IMR-90 (cell line): ENCODE measurements at regions not wholly inside any gene's neighbourhood (a gene's known extent, or its start where the extent isn't known, plus 50 kb on each side); places are given as distances from the start of the nearest gene placed in this dataset.

Experiments used
- ATAC-seq: fragments of 200-7000 bp; cut with Tn5 transposase; 2 replicates; pipeline ENCODE4 v1.9.1; 2020; ENCODE audit warnings: low read depth, mild to moderate bottlenecking, moderate library complexity
- BruUV-seq: library from RNA; stranded (reverse); fragments of 400-500 nt; replicated peaks from 2 replicates; lab custom pipeline; 2021; lab: Mats Ljungman, UMichigan
- CTCF ChIA-PET: fragments of 300-600 bp; formaldehyde crosslinking; extraction: SDS; loops from one replicate; lab custom pipeline; 2021; ENCODE audit warnings: antibody characterized with exemption; lab: Yijun Ruan, JAX
- POLR2A ChIA-PET: fragments of 300-600 bp; sonication (Branson Sonifier 250); formaldehyde crosslinking; loops from one replicate; lab custom pipeline; 2022; ENCODE audit warnings: antibody characterized with exemption; ENCODE audit not compliant: unreplicated experiment; lab: Charles Lee
- DNase-seq: peaks from one replicate; pipeline ENCODE4 v3.0.0; 2013
- H2AFZ ChIP-seq: replicated peaks from 2 replicates; pipeline ENCODE3; 2013; ENCODE audit warnings: low read length, mild to moderate bottlenecking; ENCODE audit not compliant: poor library complexity
- H2AK5ac ChIP-seq: 2 replicates; pipeline ENCODE4 v1.6.1; 2013; ENCODE audit warnings: low read depth, low read length, inconsistent platforms
- H2AK9ac ChIP-seq: replicated peaks from 2 replicates; pipeline ENCODE3; 2013; ENCODE audit warnings: mild to moderate bottlenecking, low read depth, low read length, moderate library complexity; ENCODE audit not compliant: poor library complexity
- H2BK120ac ChIP-seq: 2 replicates; pipeline ENCODE4 v1.6.1; 2013; ENCODE audit warnings: low read depth, low read length, inconsistent platforms
- H2BK15ac ChIP-seq: 3 replicates; pipeline ENCODE4 v1.6.1; 2013; ENCODE audit warnings: low read depth, low read length, inconsistent platforms
- H2BK20ac ChIP-seq: 2 replicates; pipeline ENCODE4 v1.6.1; 2013; ENCODE audit warnings: low read depth, mild to moderate bottlenecking, inconsistent platforms, low read length, moderate library complexity
- H2BK5ac ChIP-seq: 2 replicates; pipeline ENCODE4 v1.6.1; 2013; ENCODE audit warnings: mild to moderate bottlenecking, low read depth, low read length, inconsistent platforms; ENCODE audit not compliant: poor library complexity, severe bottlenecking
- H3K14ac ChIP-seq: replicated peaks from 2 replicates; pipeline ENCODE4 v1.6.1; 2013; ENCODE audit warnings: low read depth, low read length, inconsistent platforms
- H3K18ac ChIP-seq: 2 replicates; pipeline ENCODE4 v1.6.1; 2013; ENCODE audit warnings: low read depth, low read length, control low read depth
- H3K23ac ChIP-seq: 2 replicates; pipeline ENCODE4 v1.6.1; 2013; ENCODE audit warnings: low read depth, low read length, inconsistent platforms
- H3K27ac ChIP-seq: 2 replicates; pipeline ENCODE4 v1.5.1; 2013; ENCODE audit warnings: mild to moderate bottlenecking, control low read depth, low read length; ENCODE audit not compliant: insufficient read depth
- H3K27me3 ChIP-seq: 2 replicates; pipeline ENCODE4 v1.6.1; 2013; ENCODE audit warnings: low read length; ENCODE audit not compliant: control insufficient read depth, insufficient read depth
- H3K36me3 ChIP-seq: 2 replicates; pipeline ENCODE4 v1.6.1; 2013; ENCODE audit warnings: low read length, mixed read lengths; ENCODE audit not compliant: control insufficient read depth, insufficient read depth
- H3K4ac ChIP-seq: 2 replicates; pipeline ENCODE4 v1.6.1; 2013; ENCODE audit warnings: low read depth, low read length, inconsistent platforms
- H3K4me1 ChIP-seq: 2 replicates; pipeline ENCODE4 v1.6.1; 2013; ENCODE audit warnings: low read length, mixed read lengths; ENCODE audit not compliant: control insufficient read depth, insufficient read depth
- H3K4me2 ChIP-seq: 2 replicates; pipeline ENCODE4 v1.6.1; 2013; ENCODE audit warnings: low read depth, mild to moderate bottlenecking, control low read depth, low read length, moderate library complexity
- H3K4me3 ChIP-seq: 2 replicates; pipeline ENCODE4 v1.5.1; 2013; ENCODE audit warnings: low read depth, mild to moderate bottlenecking, control low read depth, low read length, moderate library complexity; ENCODE audit not compliant: insufficient read depth
- H3K56ac ChIP-seq: 2 replicates; pipeline ENCODE4 v1.6.1; 2013; ENCODE audit warnings: low read length, inconsistent platforms; ENCODE audit not compliant: insufficient read depth; ENCODE audit errors: extremely low read depth
- H3K79me1 ChIP-seq, 2 experiments: 2 replicates each; pipeline ENCODE4 v1.6.1; 2013; ENCODE audit warnings: low read length in 2 of 2, inconsistent platforms in 1 of 2, low read depth in 1 of 2
- H3K9ac ChIP-seq: 2 replicates; pipeline ENCODE4 v1.6.1; 2013; ENCODE audit warnings: low read depth, low read length, control low read depth
- H3K9me1 ChIP-seq: 2 replicates; pipeline ENCODE4 v1.6.1; 2013; ENCODE audit warnings: low read length, inconsistent platforms; ENCODE audit not compliant: insufficient read depth
- H3K9me3 ChIP-seq: 2 replicates; pipeline ENCODE4 v1.6.1; 2013; ENCODE audit warnings: low read length; ENCODE audit not compliant: control insufficient read depth, insufficient read depth
- H4K20me1 ChIP-seq: 2 replicates; pipeline ENCODE4 v1.6.1; 2013; ENCODE audit warnings: low read length, inconsistent platforms; ENCODE audit not compliant: insufficient read depth
- H4K5ac ChIP-seq: 2 replicates; pipeline ENCODE4 v1.6.1; 2013; ENCODE audit warnings: mild to moderate bottlenecking, low read depth, low read length, control low read depth
- H4K8ac ChIP-seq, 2 experiments: 2 replicates each; pipeline ENCODE4 v1.6.1; 2013; ENCODE audit warnings: low read depth in 2 of 2, low read length in 2 of 2, control low read depth in 1 of 2, inconsistent platforms in 1 of 2
- H4K91ac ChIP-seq: 2 replicates; pipeline ENCODE4 v1.6.1; 2013; ENCODE audit warnings: low read depth, low read length, inconsistent platforms; ENCODE audit not compliant: insufficient read depth
- CHD1 ChIP-seq: IDR thresholded peaks from 2 replicates; pipeline ENCODE4 v1.6.1; 2012; ENCODE audit warnings: low read depth, low read length, improper control_type of control experiment
- CTCF ChIP-seq: conservative IDR thresholded peaks from 2 replicates; pipeline ENCODE4 v1.5.1; 2012; ENCODE audit warnings: mild to moderate bottlenecking, low read depth, low read length, improper control_type of control experiment
- FOS ChIP-seq: fragments of 150-350 bp; IDR thresholded peaks from 2 replicates; pipeline ENCODE4 v1.6.1; 2016; ENCODE audit warnings: low read depth, low read length
- MAFK ChIP-seq: IDR thresholded peaks from 2 replicates; pipeline ENCODE4 v1.6.1; 2012; ENCODE audit warnings: low read depth, low read length, improper control_type of control experiment
- NFE2L2 ChIP-seq: fragments of 150-350 bp; IDR thresholded peaks from 2 replicates; pipeline ENCODE4 v1.6.1; 2016; ENCODE audit warnings: low read depth, mild to moderate bottlenecking, low read length
- RAD21 ChIP-seq: IDR thresholded peaks from 2 replicates; pipeline ENCODE4 v1.6.1; 2012; ENCODE audit warnings: low read length, improper control_type of control experiment
- RCOR1 ChIP-seq: IDR thresholded peaks from 2 replicates; pipeline ENCODE4 v1.6.1; 2012; ENCODE audit warnings: mild to moderate bottlenecking, low read length, improper control_type of control experiment; ENCODE audit not compliant: insufficient replicate concordance
- RFX5 ChIP-seq: IDR thresholded peaks from 2 replicates; pipeline ENCODE4 v1.8.0; 2012; ENCODE audit warnings: low read depth, mild to moderate bottlenecking, low read length, moderate library complexity
- SMC3 ChIP-seq: fragments of 150-350 bp; IDR thresholded peaks from 2 replicates; pipeline ENCODE4 v1.6.1; 2016; ENCODE audit warnings: low read depth, mild to moderate bottlenecking, antibody characterized with exemption, low read length, moderate library complexity
- USF2 ChIP-seq: fragments of 150-350 bp; IDR thresholded peaks from 2 replicates; pipeline ENCODE4 v1.6.1; 2017; ENCODE audit warnings: mild to moderate bottlenecking, antibody characterized with exemption, low read length, low read depth
- whole genome bisulfite sequencing, 2 experiments: methylation state at CpG; one replicate each; pipeline versions ENCODE4 v1.1.5 to v1.1.7; 2013; ENCODE audit warnings: missing lambda C conversion rate in 2 of 2; ENCODE audit not compliant: insufficient read length in 1 of 2; ENCODE audit errors: extremely low coverage in 2 of 2; 5-methylcytosine and 5-hydroxymethylcytosine counted together
- dilution Hi-C: fragments of 300-500 bp; cut with HindIII; formaldehyde crosslinking; loops from one replicate; pipeline ENCODE4 v1.14.3; 2018; ENCODE audit warnings: low sequenced_read_pairs; ENCODE audit not compliant: unreplicated experiment
- in situ Hi-C: fragments of 300-500 bp; cut with MboI; formaldehyde crosslinking; loops from 3 replicates; pipeline ENCODE4 v1.14.3; 2019; ENCODE audit warnings: low sequenced_read_pairs, inconsistent platforms, mixed read lengths
- intact Hi-C: fragments of 100-400 bp; cut with micrococcal nuclease; formaldehyde crosslinking; loops from 2 replicates; pipeline ENCODE4 v1.10.0; 2022
- TF ChIP-seq, protein P1 (sequence below): fragments of 150-350 bp; IDR thresholded peaks from 2 replicates; pipeline ENCODE4 v1.6.1; 2016; ENCODE audit warnings: low read depth, mild to moderate bottlenecking, low read length, moderate library complexity, borderline replicate concordance

GRCh38 chr13:40432018-40432978 lies 234.1 kb downstream of the FOXO1 start:
- H3K4me2 ChIP-seq, result no peak overlapping the region
- no peak overlapping the region for H2BK120ac ChIP-seq
- no peak overlapping the region for H3K23ac ChIP-seq
- BruUV-seq, result no TSS peak
- no peak overlapping the region for H3K4ac ChIP-seq
- no peaks in the 10 kb centered on the region for H4K20me1 ChIP-seq
- intact Hi-C loops (no loop called here), dilution Hi-C loops (no loop called here), in situ Hi-C loops (no loop called here)
- WGBS, 2 experiments, result no CpG with 5 or more reads among the region's 5 CpGs
- no peak overlapping the region for H2AK9ac ChIP-seq
- no peak overlapping the region for H3K18ac ChIP-seq
- no peak overlapping the region for H2AK5ac ChIP-seq
- ATAC-seq, result no peak
- H2BK15ac ChIP-seq, result no peak overlapping the region
- no peak overlapping the region for H3K56ac ChIP-seq
- H2BK5ac ChIP-seq, result no peak overlapping the region
- peaks cover 2% of the 10 kb centered on the region; the same call in 1 of the 2 replicates for H3K27me3 ChIP-seq
- POLR2A ChIA-PET, result no interaction called here
- no peak overlapping the region for H4K91ac ChIP-seq
- CTCF ChIA-PET, result no interaction called here
- H2AFZ ChIP-seq, result no peak overlapping the region
- H4K8ac ChIP-seq, result no peak overlapping the region
- H2BK20ac ChIP-seq, result no peak overlapping the region
- H4K5ac ChIP-seq, result no peak overlapping the region
- H3K9me3 ChIP-seq, result no peaks in the 10 kb centered on the region
- no peak overlapping the region for H3K14ac ChIP-seq
- H3K27ac ChIP-seq, result no peak overlapping the region
- H3K4me1 ChIP-seq, result no peaks in the 10 kb centered on the region
- DNase-seq, result no peak
- no peak overlapping the region for H3K4me3 ChIP-seq
- no peaks in the 10 kb centered on the region for H3K9me1 ChIP-seq
- no peaks in the 10 kb centered on the region for H3K79me1 ChIP-seq
- H3K36me3 ChIP-seq, result no peaks in the 10 kb centered on the region
- no peak for TF ChIP-seq RCOR1
- no peak for TF ChIP-seq NFE2L2
- no peak for TF ChIP-seq RAD21
- TF ChIP-seq FOS, result no peak
- no peak for TF ChIP-seq MAFK
- TF ChIP-seq USF2, result no peak
- no peak for TF ChIP-seq SMC3
- TF ChIP-seq, protein P1, sequence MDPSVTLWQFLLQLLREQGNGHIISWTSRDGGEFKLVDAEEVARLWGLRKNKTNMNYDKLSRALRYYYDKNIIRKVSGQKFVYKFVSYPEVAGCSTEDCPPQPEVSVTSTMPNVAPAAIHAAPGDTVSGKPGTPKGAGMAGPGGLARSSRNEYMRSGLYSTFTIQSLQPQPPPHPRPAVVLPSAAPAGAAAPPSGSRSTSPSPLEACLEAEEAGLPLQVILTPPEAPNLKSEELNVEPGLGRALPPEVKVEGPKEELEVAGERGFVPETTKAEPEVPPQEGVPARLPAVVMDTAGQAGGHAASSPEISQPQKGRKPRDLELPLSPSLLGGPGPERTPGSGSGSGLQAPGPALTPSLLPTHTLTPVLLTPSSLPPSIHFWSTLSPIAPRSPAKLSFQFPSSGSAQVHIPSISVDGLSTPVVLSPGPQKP, result no peak
- no peak for TF ChIP-seq CHD1
- TF ChIP-seq RFX5, result no peak
- TF ChIP-seq CTCF, result no peak
- H3K9ac ChIP-seq, result no peak overlapping the region
